AG09309 (cell line): ENCODE measurements at regions not wholly inside any gene's neighbourhood (a gene's known extent, or its start where the extent isn't known, plus 50 kb on each side); places are given as distances from the start of the nearest gene placed in this dataset.
A peak's percentile ranks its signal among the peaks of the same experiment; 100 is the strongest.
"Not testable (repeated sequence)": the region's sequence is repeated elsewhere in the genome, so short reads cannot be mapped to it uniquely, and the experiment has no call there.

Source experiments
- DNase-seq: peaks from one replicate; pipeline ENCODE4 v3.0.0-alpha.2; 2010; ENCODE audit warnings: low read depth
- H3K4me3 ChIP-seq: 2 replicates; pipeline ENCODE4 v1.5.1; 2011; ENCODE audit warnings: mild to moderate bottlenecking, low read depth, low read length, moderate library complexity; ENCODE audit not compliant: control insufficient read depth
- CTCF ChIP-seq: IDR thresholded peaks from 2 replicates; pipeline ENCODE4 v1.5.1; 2011; ENCODE audit warnings: mild to moderate bottlenecking, low read depth, low read length, inconsistent platforms; ENCODE audit not compliant: insufficient read depth, control insufficient read depth; ENCODE audit errors: missing control alignments

GRCh38 chr14:47917344-47917954 lies 242.0 kb upstream of the MDGA2 start:
- no peak overlapping the region for H3K4me3 ChIP-seq
- DNase-seq, result no peak
- peak; percentile 25 for TF ChIP-seq CTCF

GRCh38 chr14:47901141-47901540 lies 225.7 kb upstream of the MDGA2 start:
- not testable (repeated sequence) for DNase-seq, H3K4me3 ChIP-seq

GRCh38 chr14:47899685-47900084 lies 224.3 kb upstream of the MDGA2 start:
- no peak for TF ChIP-seq CTCF
- no peak for DNase-seq
- no peak overlapping the region for H3K4me3 ChIP-seq

DNA sequence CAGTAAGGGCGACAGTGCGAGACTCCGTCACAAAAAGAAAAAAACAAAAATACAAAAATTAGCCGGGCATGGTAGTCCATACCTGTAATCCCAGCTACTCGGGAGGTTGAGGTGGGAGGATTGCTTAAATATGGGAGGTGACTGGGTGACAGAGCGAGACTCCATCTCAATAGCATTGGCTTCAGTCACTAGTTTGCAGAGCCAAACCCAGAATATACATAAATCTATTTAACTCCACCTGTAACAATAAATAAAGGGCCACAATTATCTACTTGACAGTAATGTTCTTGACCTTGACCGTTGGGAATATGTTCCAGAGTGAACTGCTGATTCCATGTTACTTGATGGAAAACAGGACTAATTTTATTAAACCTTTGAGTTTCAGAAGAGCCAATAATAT lies 198.9 kb upstream of the MDGA2 start:
- H3K4me3 ChIP-seq, result no peak overlapping the region
- DNase-seq, result no peak
- no peak for TF ChIP-seq CTCF

DNA sequence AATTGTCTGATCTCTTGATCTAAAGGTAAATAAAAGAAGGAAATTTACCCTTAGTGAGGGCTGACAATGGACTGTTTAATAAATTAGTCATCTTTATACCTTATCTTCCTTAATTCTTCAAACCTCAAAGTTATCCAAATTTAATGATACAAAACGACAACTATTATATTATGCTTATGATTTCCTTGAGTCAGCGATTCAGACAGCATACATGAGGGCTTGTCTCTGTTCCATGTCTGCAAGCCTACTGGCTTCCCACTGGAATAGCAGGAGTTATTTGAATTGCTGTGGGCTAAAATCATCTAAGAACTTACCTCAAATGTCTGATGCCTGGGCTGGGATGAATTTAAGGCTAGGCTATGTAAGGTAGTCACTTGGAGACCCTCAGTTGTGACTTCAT lies 197.2 kb upstream of the MDGA2 start:
- H3K4me3 ChIP-seq, result no peak overlapping the region
- no peak for TF ChIP-seq CTCF
- no peak for DNase-seq

DNA sequence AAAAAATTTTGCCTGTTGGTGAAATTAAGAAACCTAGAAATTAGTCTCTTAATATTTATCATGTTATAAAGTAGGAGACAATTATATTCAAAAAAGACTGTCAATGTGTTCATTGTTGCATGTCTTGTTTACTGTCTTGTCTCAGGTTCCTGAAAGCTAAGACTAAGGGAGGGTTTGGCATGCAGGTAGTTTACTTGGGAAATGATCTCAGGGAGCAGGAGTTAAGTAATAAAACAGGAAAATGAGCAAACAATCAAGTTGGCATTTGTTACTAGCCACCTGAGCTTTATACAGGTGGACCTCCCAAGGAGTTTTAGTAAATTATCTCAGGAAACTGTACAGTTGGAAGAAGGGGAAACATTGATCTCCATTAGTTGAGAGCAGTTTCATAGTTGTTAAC lies 188.0 kb upstream of the MDGA2 start:
- no peak overlapping the region for H3K4me3 ChIP-seq
- TF ChIP-seq CTCF, result no peak
- DNase-seq, result no peak

DNA sequence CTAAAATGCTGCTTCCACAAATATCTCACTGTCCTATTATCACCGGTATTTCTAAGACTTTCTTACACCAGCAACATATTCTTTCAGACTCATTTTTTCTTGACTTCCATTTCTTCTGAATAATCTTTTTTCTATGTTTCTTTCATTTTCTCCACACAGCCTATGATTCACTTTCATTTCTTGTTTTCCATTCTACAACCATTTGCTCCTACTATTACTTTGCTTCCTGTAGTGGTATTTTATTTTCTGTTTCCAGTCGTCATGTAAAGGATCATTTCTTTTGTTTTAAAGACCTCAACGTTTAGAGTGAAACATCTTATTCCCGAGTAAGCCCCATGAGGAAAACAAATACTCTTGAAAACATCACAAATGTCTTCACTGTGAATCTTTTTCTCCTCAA lies 182.2 kb upstream of the MDGA2 start:
- TF ChIP-seq CTCF, result no peak
- DNase-seq, result no peak
- no peak overlapping the region for H3K4me3 ChIP-seq

DNA sequence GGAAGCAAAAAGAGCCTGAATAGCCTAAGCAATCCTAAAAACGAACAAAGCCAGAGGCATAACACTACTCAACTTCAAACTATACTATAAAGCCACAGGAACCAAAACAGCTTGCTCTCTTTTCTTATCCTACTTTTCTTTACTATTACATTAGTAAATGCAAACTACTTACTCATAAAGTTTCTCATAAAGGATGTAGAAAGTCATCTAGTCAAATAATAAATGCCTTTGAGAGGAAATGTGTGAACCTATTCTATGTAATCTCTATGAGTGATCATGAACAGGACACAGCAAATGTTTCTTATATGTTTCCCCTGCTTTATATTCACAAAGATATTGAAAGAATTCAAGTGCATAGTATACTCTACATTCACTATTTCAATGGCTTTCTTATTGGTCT lies 176.9 kb upstream of the MDGA2 start:
- no peak overlapping the region for H3K4me3 ChIP-seq
- no peak for DNase-seq
- TF ChIP-seq CTCF, result no peak
